Hepatocyte (in vitro differentiated cells): ENCODE measurements at regions not wholly inside any gene's neighbourhood (a gene's known extent, or its start where the extent isn't known, plus 50 kb on each side); places are given as distances from the start of the nearest gene placed in this dataset.
A peak's percentile ranks its signal among the peaks of the same experiment; 100 is the strongest.

Experiments
- DNase-seq: peaks from one replicate; pipeline ENCODE4 v3.0.0-alpha.2; 2016; ENCODE audit warnings: low spot score
- H2AFZ ChIP-seq: fragments of 200-600 bp; sonication (generic); 2 replicates; pipeline ENCODE4 v1.6.0; 2016; ENCODE audit warnings: antibody characterized with exemption, mild to moderate bottlenecking
- H3K27ac ChIP-seq: fragments of 200-600 bp; sonication (generic); 2 replicates; pipeline ENCODE4 v1.5.1; 2016; ENCODE audit warnings: mild to moderate bottlenecking
- H3K27me3 ChIP-seq: fragments of 200-600 bp; sonication (generic); 2 replicates; pipeline ENCODE4 v1.6.1; 2016
- H3K36me3 ChIP-seq: fragments of 200-600 bp; sonication (generic); replicated peaks from 2 replicates; pipeline ENCODE4 v1.5.1; 2016; ENCODE audit warnings: low read depth; ENCODE audit not compliant: insufficient read depth
- H3K4me1 ChIP-seq: fragments of 200-600 bp; sonication (generic); 2 replicates; pipeline ENCODE4 v1.5.1; 2016; ENCODE audit warnings: mild to moderate bottlenecking, moderate library complexity; ENCODE audit not compliant: insufficient read depth
- H3K4me2 ChIP-seq: fragments of 200-600 bp; sonication (generic); 2 replicates; pipeline ENCODE4 v1.6.0; 2016
- H3K4me3 ChIP-seq: fragments of 200-600 bp; sonication (generic); 2 replicates; pipeline ENCODE4 v1.5.1; 2016; ENCODE audit warnings: mild to moderate bottlenecking
- H3K79me2 ChIP-seq: fragments of 200-600 bp; sonication (generic); 2 replicates; pipeline ENCODE4 v1.6.0; 2017; ENCODE audit warnings: mild to moderate bottlenecking
- H3K9me2 ChIP-seq: fragments of 200-600 bp; sonication (generic); replicated peaks from 2 replicates; pipeline ENCODE4 v1.6.0; 2017; ENCODE audit warnings: mild to moderate bottlenecking; ENCODE audit not compliant: insufficient read depth
- H3K9me3 ChIP-seq: fragments of 200-600 bp; sonication (generic); 2 replicates; pipeline ENCODE4 v1.5.1; 2016; ENCODE audit warnings: low read depth, mild to moderate bottlenecking
- H4K20me1 ChIP-seq: fragments of 200-600 bp; sonication (generic); 2 replicates; pipeline ENCODE4 v1.6.0; 2016; ENCODE audit warnings: mild to moderate bottlenecking; ENCODE audit not compliant: insufficient read depth, poor library complexity, severe bottlenecking
- CTCF ChIP-seq: fragments of 200-600 bp; sonication (generic); IDR thresholded peaks from 2 replicates; pipeline ENCODE4 v1.5.1; 2016; ENCODE audit warnings: antibody characterized with exemption, mild to moderate bottlenecking; ENCODE audit not compliant: poor library complexity
- EZH2 ChIP-seq: fragments of 200-600 bp; sonication (generic); IDR thresholded peaks from 2 replicates; pipeline ENCODE4 v1.6.1; 2016; ENCODE audit warnings: antibody characterized with exemption, mild to moderate bottlenecking, borderline replicate concordance
- EZH2phosphoT487 ChIP-seq: fragments of 200-600 bp; sonication (generic); IDR thresholded peaks from one replicate; pipeline ENCODE4 v1.6.1; 2018; ENCODE audit warnings: antibody characterized with exemption, mild to moderate bottlenecking, low read depth, moderate library complexity; ENCODE audit not compliant: unreplicated experiment, severe bottlenecking
- WGBS: methylation state at CpG from one replicate; pipeline ENCODE4 v1.1.6; 2016; ENCODE audit warnings: low lambda C conversion rate; ENCODE audit errors: missing lambda C conversion rate; 5-methylcytosine and 5-hydroxymethylcytosine counted together

- Histone ChIP-seq H3K4me3 (no peak overlapping the region), H3K79me2 (no peaks in the 10 kb centered on the region), H3K9me2 (no peaks in the 10 kb centered on the region), H3K4me2 (no peak overlapping the region), H4K20me1 (no peaks in the 10 kb centered on the region), H3K9me3 (no peaks in the 10 kb centered on the region), H3K4me1 (peaks cover 25% of the 10 kb centered on the region), H3K36me3 (no peaks in the 10 kb centered on the region), H2AFZ (no peak overlapping the region), H3K27ac (peak overlapping the region; percentile 71), H3K27me3 (no peaks in the 10 kb centered on the region)
- no peak for DNase-seq
- no peak for TF ChIP-seq EZH2
- no peak for TF ChIP-seq CTCF
- TF ChIP-seq EZH2phosphoT487 = no peak
- WGBS = 76% methylated on average over 3 of the region's 3 CpGs
Observed at GRCh38 chr5:114250536-114250935, 111.3 kb upstream of the KCNN2 start.

- no peaks in the 10 kb centered on the region for H4K20me1 ChIP-seq
- H2AFZ ChIP-seq = no peak overlapping the region
- no peak for TF ChIP-seq CTCF
- TF ChIP-seq EZH2phosphoT487 = no peak
- TF ChIP-seq EZH2 = no peak
Observed at GRCh38 chr5:114252226-114252625, 109.6 kb upstream of the KCNN2 start.

GRCh38 chr5:114255260-114255659, 106.6 kb upstream of the KCNN2 start:
- H3K4me1 ChIP-seq = peaks cover 24% of the 10 kb centered on the region
- H3K27me3 ChIP-seq = no peaks in the 10 kb centered on the region
- TF ChIP-seq EZH2 = no peak
- no peak for TF ChIP-seq EZH2phosphoT487
- no peak for TF ChIP-seq CTCF
- H2AFZ ChIP-seq = no peak overlapping the region
- no peak overlapping the region for H3K4me3 ChIP-seq
- no peaks in the 10 kb centered on the region for H4K20me1 ChIP-seq
- 25% methylated on average over 3 of the region's 3 CpGs for WGBS
- H3K4me2 ChIP-seq = no peak overlapping the region
- H3K79me2 ChIP-seq = no peaks in the 10 kb centered on the region
- H3K36me3 ChIP-seq = no peaks in the 10 kb centered on the region
- H3K27ac ChIP-seq = no peak overlapping the region
- DNase-seq = no peak
- no peaks in the 10 kb centered on the region for H3K9me3 ChIP-seq
- H3K9me2 ChIP-seq = no peaks in the 10 kb centered on the region

More at GRCh38 chr5:114252226-114252625, 109.6 kb upstream of the KCNN2 start:
- Histone ChIP-seq H3K27ac (no peak overlapping the region), H3K79me2 (no peaks in the 10 kb centered on the region), H3K27me3 (no peaks in the 10 kb centered on the region), H3K36me3 (no peaks in the 10 kb centered on the region), H3K4me1 (peaks cover 25% of the 10 kb centered on the region), H3K9me3 (no peaks in the 10 kb centered on the region), H3K4me3 (no peak overlapping the region), H3K9me2 (no peaks in the 10 kb centered on the region), H3K4me2 (no peak overlapping the region)
- no peak for DNase-seq

GRCh38 chr5:114261989-114262388, 99.9 kb upstream of the KCNN2 start:
- TF ChIP-seq CTCF (no peak), EZH2 (no peak), EZH2phosphoT487 (no peak)
- 68% methylated on average over 3 of the region's 3 CpGs for WGBS
- Histone ChIP-seq H3K9me3 (no peaks in the 10 kb centered on the region), H3K27me3 (no peaks in the 10 kb centered on the region), H3K36me3 (no peaks in the 10 kb centered on the region), H3K27ac (no peak overlapping the region), H3K4me1 (no peaks in the 10 kb centered on the region), H3K9me2 (no peaks in the 10 kb centered on the region), H2AFZ (no peak overlapping the region), H3K79me2 (no peaks in the 10 kb centered on the region), H4K20me1 (no peaks in the 10 kb centered on the region), H3K4me2 (no peak overlapping the region), H3K4me3 (no peak overlapping the region)
- no peak for DNase-seq
